Nephron (organoid): ENCODE measurements at regions not wholly inside any gene's neighbourhood (a gene's known extent, or its start where the extent isn't known, plus 50 kb on each side); places are given as distances from the start of the nearest gene placed in this dataset.

ENCODE experiments used
- H3K27ac Mint-ChIP-seq, 3 experiments: 2 replicates each; pipeline ENCODE4 v1.8.0; 2020; ENCODE audit warnings: mixed read lengths in 3 of 3, mild to moderate bottlenecking in 2 of 3, moderate library complexity in 1 of 3
- H3K27me3 Mint-ChIP-seq: 2 replicates; pipeline ENCODE4 v1.8.0; 2021; ENCODE audit warnings: low read depth, mild to moderate bottlenecking, moderate library complexity, mixed read lengths
- H3K36me3 Mint-ChIP-seq: 2 replicates; pipeline ENCODE4 v1.8.0; 2020; ENCODE audit warnings: low read depth, mixed read lengths
- H3K4me1 Mint-ChIP-seq: 2 replicates; pipeline ENCODE4 v1.8.0; 2020; ENCODE audit warnings: mixed read lengths
- H3K4me3 Mint-ChIP-seq, 3 experiments: 2 replicates each; pipeline ENCODE4 v1.8.0; 2020; ENCODE audit warnings: mild to moderate bottlenecking in 3 of 3, mixed read lengths in 3 of 3, moderate library complexity in 2 of 3
- H3K9me3 Mint-ChIP-seq: 2 replicates; pipeline ENCODE4 v1.8.0; 2020; ENCODE audit warnings: mixed read lengths
- TF ChIP-seq, protein P1 (sequence below), 3 experiments: fragments of 200-600 bp; sonication (generic); IDR thresholded peaks; one replicate each; pipeline ENCODE4 v1.5.0; 2021; ENCODE audit warnings: antibody characterized with exemption in 3 of 3; ENCODE audit not compliant: unreplicated experiment in 3 of 3

DNA sequence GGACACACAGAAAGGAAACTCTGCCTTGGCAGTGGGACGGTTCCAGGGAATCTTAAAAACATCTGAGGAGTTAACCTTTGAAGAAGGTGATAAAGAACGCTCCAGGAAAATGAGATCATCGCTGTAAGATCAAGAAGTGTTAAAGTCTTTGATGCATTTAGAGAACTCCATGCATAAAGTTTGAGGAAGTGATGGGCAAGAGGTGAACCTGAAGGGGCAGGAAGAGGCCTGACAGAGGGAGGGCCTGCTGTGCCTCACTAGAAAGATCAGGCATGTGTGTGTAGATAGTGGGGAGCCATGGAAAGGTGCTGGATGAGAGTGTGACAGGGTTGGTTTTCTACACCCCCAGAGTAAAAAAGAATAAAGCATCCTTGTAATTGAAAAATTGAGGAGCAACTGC, 889.2 kb downstream of the MCTP2 start:
- no peaks in the 10 kb centered on the region for H3K9me3 Mint-ChIP-seq
- no peak overlapping the region for H3K4me3 Mint-ChIP-seq
- TF ChIP-seq, protein P1, sequence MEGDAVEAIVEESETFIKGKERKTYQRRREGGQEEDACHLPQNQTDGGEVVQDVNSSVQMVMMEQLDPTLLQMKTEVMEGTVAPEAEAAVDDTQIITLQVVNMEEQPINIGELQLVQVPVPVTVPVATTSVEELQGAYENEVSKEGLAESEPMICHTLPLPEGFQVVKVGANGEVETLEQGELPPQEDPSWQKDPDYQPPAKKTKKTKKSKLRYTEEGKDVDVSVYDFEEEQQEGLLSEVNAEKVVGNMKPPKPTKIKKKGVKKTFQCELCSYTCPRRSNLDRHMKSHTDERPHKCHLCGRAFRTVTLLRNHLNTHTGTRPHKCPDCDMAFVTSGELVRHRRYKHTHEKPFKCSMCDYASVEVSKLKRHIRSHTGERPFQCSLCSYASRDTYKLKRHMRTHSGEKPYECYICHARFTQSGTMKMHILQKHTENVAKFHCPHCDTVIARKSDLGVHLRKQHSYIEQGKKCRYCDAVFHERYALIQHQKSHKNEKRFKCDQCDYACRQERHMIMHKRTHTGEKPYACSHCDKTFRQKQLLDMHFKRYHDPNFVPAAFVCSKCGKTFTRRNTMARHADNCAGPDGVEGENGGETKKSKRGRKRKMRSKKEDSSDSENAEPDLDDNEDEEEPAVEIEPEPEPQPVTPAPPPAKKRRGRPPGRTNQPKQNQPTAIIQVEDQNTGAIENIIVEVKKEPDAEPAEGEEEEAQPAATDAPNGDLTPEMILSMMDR (IDR thresholded peaks at IDR 0.05; ENCODE audit: unreplicated experiment in 3 of 3), result no peak
- H3K27ac Mint-ChIP-seq, result no peak overlapping the region
- H3K4me1 Mint-ChIP-seq, result no peaks in the 10 kb centered on the region
- no peaks in the 10 kb centered on the region for H3K36me3 Mint-ChIP-seq
- no peaks in the 10 kb centered on the region for H3K27me3 Mint-ChIP-seq

DNA sequence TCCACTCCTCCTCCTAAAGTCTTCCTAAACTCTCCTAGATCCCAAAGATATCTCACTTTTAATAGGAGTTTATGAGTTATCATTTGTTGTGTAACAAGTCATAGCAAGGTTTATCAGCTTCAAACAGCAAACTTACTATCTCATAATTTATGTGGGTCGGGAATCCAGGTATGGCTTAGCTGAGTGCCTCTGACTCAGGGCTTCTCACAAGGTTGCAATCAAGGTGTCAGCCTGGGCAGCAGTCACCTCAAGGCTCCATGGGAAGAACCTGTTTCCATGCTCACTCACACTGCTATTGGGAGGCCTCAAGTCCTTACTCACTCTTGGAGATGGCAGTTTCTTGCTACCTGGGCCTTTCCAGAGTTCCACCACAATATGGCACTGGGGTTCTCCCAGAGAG, 889.8 kb downstream of the MCTP2 start:
- Mint-ChIP-seq H3K27me3 (no peaks in the 10 kb centered on the region), H3K4me3 (no peak overlapping the region), H3K36me3 (no peaks in the 10 kb centered on the region), H3K4me1 (no peaks in the 10 kb centered on the region), H3K27ac (no peak overlapping the region), H3K9me3 (no peaks in the 10 kb centered on the region)
- TF ChIP-seq, protein P1 (IDR thresholded peaks at IDR 0.05; ENCODE audit: unreplicated experiment in 3 of 3), result no peak

DNA sequence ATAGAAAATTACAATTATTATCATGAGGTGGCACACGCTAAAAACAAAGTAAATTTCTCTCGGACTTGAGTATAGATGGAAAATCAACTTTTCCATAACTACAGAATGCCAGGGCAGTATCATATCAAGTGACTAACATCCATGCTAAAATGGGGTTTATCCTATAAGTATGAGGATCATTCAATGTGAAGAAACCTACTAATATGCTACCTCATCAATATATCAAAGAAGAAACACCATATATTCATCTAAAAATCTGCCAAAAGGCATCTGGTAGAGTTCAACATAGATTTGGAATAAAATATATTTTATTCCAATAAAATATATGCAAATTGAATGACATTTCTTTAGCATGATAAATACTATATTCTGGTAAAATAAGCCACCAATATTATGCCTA, 894.4 kb downstream of the MCTP2 start:
- Mint-ChIP-seq H3K9me3 (no peaks in the 10 kb centered on the region), H3K4me1 (peaks cover 21% of the 10 kb centered on the region), H3K27me3 (no peaks in the 10 kb centered on the region), H3K4me3 (no peak overlapping the region), H3K27ac (no peak overlapping the region), H3K36me3 (no peaks in the 10 kb centered on the region)
- TF ChIP-seq, protein P1 (IDR thresholded peaks at IDR 0.05; ENCODE audit: unreplicated experiment in 3 of 3), result no peak

DNA sequence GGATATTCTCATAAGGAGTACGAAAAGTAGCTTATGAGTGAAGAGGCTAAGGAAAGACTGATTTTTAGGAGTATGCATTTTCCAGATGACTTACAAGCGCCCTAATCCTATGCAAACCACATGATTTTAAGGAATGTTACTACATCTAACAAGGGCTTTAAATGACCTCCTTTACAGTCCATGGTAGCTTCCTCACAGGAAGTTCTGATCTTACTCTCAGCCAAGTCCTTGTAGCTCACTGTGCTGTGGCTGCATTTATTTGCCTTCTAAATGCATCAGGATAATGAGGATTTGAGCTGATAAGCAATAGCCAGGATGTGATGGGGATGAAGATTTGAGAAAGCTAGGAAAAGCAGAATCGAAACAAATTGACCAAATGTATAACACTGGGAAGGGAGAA, 896.0 kb downstream of the MCTP2 start:
- peaks cover 4% of the 10 kb centered on the region for H3K27me3 Mint-ChIP-seq
- TF ChIP-seq, protein P1 (IDR thresholded peaks at IDR 0.05; ENCODE audit: unreplicated experiment in 3 of 3), result no peak
- no peaks in the 10 kb centered on the region for H3K36me3 Mint-ChIP-seq
- no peaks in the 10 kb centered on the region for H3K9me3 Mint-ChIP-seq
- H3K27ac Mint-ChIP-seq, result peak overlapping the region in 2 of 3 experiments; percentile 41 to 67
- H3K4me3 Mint-ChIP-seq, result no peak overlapping the region
- H3K4me1 Mint-ChIP-seq, result peaks cover 36% of the 10 kb centered on the region

DNA sequence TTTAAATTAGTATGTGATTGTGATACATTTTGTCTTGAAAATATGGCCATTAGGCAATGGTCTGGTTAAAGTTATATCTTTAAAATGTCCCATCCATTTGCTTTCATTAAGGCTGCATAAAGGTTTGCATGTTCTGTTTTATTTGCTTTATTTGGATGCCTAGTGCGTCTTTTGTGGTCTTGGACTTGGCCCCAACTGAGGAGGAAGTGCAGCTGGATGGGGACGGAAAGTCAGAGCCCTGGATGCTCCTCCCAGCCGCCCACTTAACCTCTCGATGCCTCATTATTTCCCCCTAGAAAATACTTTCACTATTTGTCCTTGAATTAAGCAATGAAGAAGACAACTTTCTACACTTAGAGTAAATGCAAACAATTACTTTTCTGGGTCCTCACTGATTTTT, 898.2 kb downstream of the MCTP2 start:
- Mint-ChIP-seq H3K36me3 (no peaks in the 10 kb centered on the region), H3K27me3 (peaks cover 4% of the 10 kb centered on the region), H3K9me3 (no peaks in the 10 kb centered on the region), H3K4me1 (peaks cover 54% of the 10 kb centered on the region), H3K27ac (peak overlapping the region; percentile 5 to 82 (median 77)), H3K4me3 (peak overlapping the region in 2 of 3 experiments; percentile 20 to 50)
- TF ChIP-seq, protein P1 (IDR thresholded peaks at IDR 0.05; ENCODE audit: unreplicated experiment in 3 of 3), result no peak

DNA sequence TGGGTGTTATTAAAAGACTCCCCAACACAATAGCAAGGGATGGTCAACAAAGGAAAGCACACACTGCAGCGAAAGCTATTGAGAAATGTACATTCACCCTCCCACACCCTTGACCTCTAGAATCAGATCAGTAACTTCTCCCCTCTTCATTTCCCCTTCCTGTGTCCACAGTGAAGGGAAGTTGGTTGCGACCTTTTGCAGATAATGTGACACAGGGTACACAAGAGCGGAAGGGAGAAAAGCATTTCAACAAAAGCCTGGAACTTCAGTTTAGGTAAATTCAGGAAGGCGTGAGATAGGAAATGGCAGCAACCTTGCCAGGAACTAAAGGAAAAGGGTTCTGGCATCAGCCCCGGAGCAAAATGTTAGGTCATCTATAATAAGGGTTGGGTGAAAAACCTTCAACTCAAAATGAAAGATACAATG, 899.8 kb downstream of the MCTP2 start:
- Mint-ChIP-seq H3K27me3 (peaks cover 4% of the 10 kb centered on the region), H3K36me3 (no peaks in the 10 kb centered on the region), H3K27ac (peak overlapping the region; percentile 10 to 77 (median 42)), H3K9me3 (no peaks in the 10 kb centered on the region), H3K4me1 (peaks cover 61% of the 10 kb centered on the region), H3K4me3 (no peak overlapping the region)
- TF ChIP-seq, protein P1 (IDR thresholded peaks at IDR 0.05; ENCODE audit: unreplicated experiment in 3 of 3), result no peak
